ENCODE measurements at regions not wholly inside any gene's neighbourhood (a gene's known extent, or its start where the extent isn't known, plus 50 kb on each side); places are given as distances from the start of the nearest gene placed in this dataset.

DNA sequence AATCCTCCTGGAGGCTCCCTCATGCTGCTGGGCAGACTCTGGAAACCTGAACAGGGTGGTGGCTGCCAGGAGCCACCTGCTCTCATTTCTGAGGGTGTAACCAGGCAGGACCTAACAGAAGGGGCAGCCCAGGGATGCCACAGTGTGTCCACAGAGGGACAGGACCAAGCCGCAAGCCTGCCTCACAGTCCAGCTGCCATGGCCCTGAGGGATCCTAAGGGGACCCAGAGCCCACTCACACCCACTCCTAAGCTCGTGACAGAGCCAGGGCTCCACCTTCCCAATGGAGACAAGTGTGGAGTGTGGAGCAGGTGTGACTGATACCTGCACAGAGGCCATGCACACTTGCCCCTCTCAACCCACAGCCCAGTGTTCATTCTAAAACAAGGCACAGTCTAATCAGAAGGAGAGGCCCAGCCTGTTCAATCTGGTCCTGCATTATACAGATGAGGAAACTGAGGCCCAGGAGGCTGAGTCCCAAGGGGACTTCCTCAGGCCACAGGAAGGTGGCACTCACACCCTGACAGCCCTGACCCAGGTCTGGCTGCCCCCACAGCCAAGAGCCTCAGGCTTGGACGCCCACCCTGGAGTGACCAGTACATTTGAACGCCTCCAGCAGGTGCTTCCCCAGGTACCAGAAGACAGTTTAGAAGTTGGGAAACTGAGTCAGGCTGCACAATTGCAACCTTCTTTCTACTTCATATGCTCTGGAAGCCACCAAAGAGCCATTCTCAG, 220.1 kb downstream of the TUBA3C start:
- no peaks in the 10 kb centered on the region for H3K79me2 ChIP-seq (ENCODE audit: insufficient read depth, low read length)
- H2BK12ac ChIP-seq (ENCODE audit: insufficient read length, low read depth, low read length): no peak overlapping the region
- no peaks in the 10 kb centered on the region for H3K4me1 Mint-ChIP-seq
- H2AK5ac ChIP-seq (ENCODE audit: insufficient read length, low read length): no peak overlapping the region
- H3K27ac Mint-ChIP-seq: no peak overlapping the region
- no peak overlapping the region for H2BK15ac ChIP-seq (ENCODE audit: low read depth, low read length)
- H4K91ac ChIP-seq (ENCODE audit: insufficient read length, low read depth, low read length): no peak overlapping the region
- H2BK5ac ChIP-seq (ENCODE audit: insufficient read length, low read length): no peak overlapping the region
- no peaks in the 10 kb centered on the region for H3K27me3 ChIP-seq (ENCODE audit: insufficient read depth, low read length)
- no peak overlapping the region for H3K4ac ChIP-seq (ENCODE audit: low read depth, low read length)
- no peak overlapping the region for H4K8ac ChIP-seq (replicated peaks; ENCODE audit: insufficient read length, low read depth, low read length)
- H3K23me2 ChIP-seq (ENCODE audit: insufficient read length, low read depth, low read length, poor library complexity, severe bottlenecking): peaks cover 2% of the 10 kb centered on the region
- H2BK120ac ChIP-seq (ENCODE audit: low read depth, low read length, poor library complexity, severe bottlenecking): no peak overlapping the region
- peaks cover 4% of the 10 kb centered on the region for H3K27me3 Mint-ChIP-seq (ENCODE audit: low read depth)
- H3K9ac ChIP-seq (ENCODE audit: extremely low read depth, insufficient read length, low read length): no peak overlapping the region
- peaks cover 92% of the 10 kb centered on the region for H3K9me3 ChIP-seq (ENCODE audit: control insufficient read depth, low read depth, low read length)
- no peaks in the 10 kb centered on the region for H3K79me1 ChIP-seq (ENCODE audit: insufficient read depth, low read depth, low read length, poor library complexity, severe bottlenecking)
- H2AFZ ChIP-seq (ENCODE audit: low read length): no peak overlapping the region
- no peaks in the 10 kb centered on the region for H3K4me1 ChIP-seq (ENCODE audit: insufficient read depth, low read length)
- peaks cover 6 to 21% (median 16%) of the 10 kb centered on the region in 3 experiments for H3K36me3 Mint-ChIP-seq (ENCODE audit: insufficient read depth in 1 of 3, low read depth in 3 of 3)
- H4K5ac ChIP-seq (ENCODE audit: insufficient read length, low read depth, low read length): no peak overlapping the region
- no peak overlapping the region for H3T11ph ChIP-seq (ENCODE audit: low read length)
- no peak overlapping the region for H3K4me3 Mint-ChIP-seq
- TF ChIP-seq, protein P1, sequence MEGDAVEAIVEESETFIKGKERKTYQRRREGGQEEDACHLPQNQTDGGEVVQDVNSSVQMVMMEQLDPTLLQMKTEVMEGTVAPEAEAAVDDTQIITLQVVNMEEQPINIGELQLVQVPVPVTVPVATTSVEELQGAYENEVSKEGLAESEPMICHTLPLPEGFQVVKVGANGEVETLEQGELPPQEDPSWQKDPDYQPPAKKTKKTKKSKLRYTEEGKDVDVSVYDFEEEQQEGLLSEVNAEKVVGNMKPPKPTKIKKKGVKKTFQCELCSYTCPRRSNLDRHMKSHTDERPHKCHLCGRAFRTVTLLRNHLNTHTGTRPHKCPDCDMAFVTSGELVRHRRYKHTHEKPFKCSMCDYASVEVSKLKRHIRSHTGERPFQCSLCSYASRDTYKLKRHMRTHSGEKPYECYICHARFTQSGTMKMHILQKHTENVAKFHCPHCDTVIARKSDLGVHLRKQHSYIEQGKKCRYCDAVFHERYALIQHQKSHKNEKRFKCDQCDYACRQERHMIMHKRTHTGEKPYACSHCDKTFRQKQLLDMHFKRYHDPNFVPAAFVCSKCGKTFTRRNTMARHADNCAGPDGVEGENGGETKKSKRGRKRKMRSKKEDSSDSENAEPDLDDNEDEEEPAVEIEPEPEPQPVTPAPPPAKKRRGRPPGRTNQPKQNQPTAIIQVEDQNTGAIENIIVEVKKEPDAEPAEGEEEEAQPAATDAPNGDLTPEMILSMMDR (conservative IDR thresholded peaks at IDR 0.05): no peak
- DNase-seq: no peak
- no peak overlapping the region for H3K4me2 ChIP-seq (ENCODE audit: insufficient read depth, insufficient read length, low read length)
- no peak overlapping the region for H3K56ac ChIP-seq (ENCODE audit: insufficient read length, low read depth, low read length)
- no CpG with 5 or more reads among the region's 4 CpGs for WGBS (ENCODE audit: extremely low coverage, insufficient read length, low lambda C conversion rate)
- no peaks in the 10 kb centered on the region for H4K20me1 ChIP-seq (ENCODE audit: control insufficient read depth, insufficient read depth, insufficient read length)
- peaks cover 94 to 97% of the 10 kb centered on the region in 2 experiments for H3K9me3 Mint-ChIP-seq
- H3K14ac ChIP-seq (ENCODE audit: insufficient read depth, low read length): no peak overlapping the region
- no peak overlapping the region for H2BK20ac ChIP-seq (ENCODE audit: low read depth, low read length, poor library complexity, severe bottlenecking)
- H3K18ac ChIP-seq (ENCODE audit: insufficient read length, low read depth, low read length): no peak overlapping the region
- no peak overlapping the region for H3K27ac ChIP-seq (ENCODE audit: insufficient read length, low read depth, low read length)
- H3K23ac ChIP-seq (ENCODE audit: insufficient read length, low read depth, low read length): no peak overlapping the region
